ENCODE measurements at regions not wholly inside any gene's neighbourhood (a gene's known extent, or its start where the extent isn't known, plus 50 kb on each side); places are given as distances from the start of the nearest gene placed in this dataset.

- TF ChIP-seq CTCF (IDR thresholded peaks at IDR 0.05) (no peak), MXI1 (IDR thresholded peaks at IDR 0.05; ENCODE audit: low read depth, low read length) (no peak), TAF1 (IDR thresholded peaks at IDR 0.05; ENCODE audit: borderline replicate concordance, low read depth, low read length) (no peak), YY1 (IDR thresholded peaks at IDR 0.05; ENCODE audit: low read depth) (no peak), EP300 (IDR thresholded peaks at IDR 0.05; ENCODE audit: borderline replicate concordance in 1 of 2, low read depth in 1 of 2, low read length in 1 of 2) (no peak), POLR2AphosphoS5 (IDR thresholded peaks at IDR 0.05; ENCODE audit: low read depth, low read length) (no peak), USF2 (IDR thresholded peaks at IDR 0.05; ENCODE audit: borderline replicate concordance, low read depth, low read length) (no peak), NFIC (IDR thresholded peaks at IDR 0.05; ENCODE audit: borderline replicate concordance) (no peak), CHD2 (IDR thresholded peaks at IDR 0.05; ENCODE audit: low read length, partially characterized antibody) (no peak)
- TF ChIP-seq, protein P1, sequence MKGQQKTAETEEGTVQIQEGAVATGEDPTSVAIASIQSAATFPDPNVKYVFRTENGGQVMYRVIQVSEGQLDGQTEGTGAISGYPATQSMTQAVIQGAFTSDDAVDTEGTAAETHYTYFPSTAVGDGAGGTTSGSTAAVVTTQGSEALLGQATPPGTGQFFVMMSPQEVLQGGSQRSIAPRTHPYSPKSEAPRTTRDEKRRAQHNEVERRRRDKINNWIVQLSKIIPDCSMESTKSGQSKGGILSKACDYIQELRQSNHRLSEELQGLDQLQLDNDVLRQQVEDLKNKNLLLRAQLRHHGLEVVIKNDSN (IDR thresholded peaks at IDR 0.05; ENCODE audit: borderline replicate concordance, low read depth) = no peak
Observed at GRCh38 chr16:55421226-55421625, 57.8 kb upstream of the MMP2 start.
